Esophagus squamous epithelium (tissue), 5 donors: ENCODE measurements at regions not wholly inside any gene's neighbourhood (a gene's known extent, or its start where the extent isn't known, plus 50 kb on each side); places are given as distances from the start of the nearest gene placed in this dataset.

Source experiments
- DNase-seq: peaks from one replicate; lab custom pipeline; 2025; lab: John Stamatoyannopoulos, UW
- H3K27ac ChIP-seq, 4 donors: fragments of 200-600 bp; sonication (generic); one replicate each; pipeline ENCODE4 v1.5.1; 2016 to 2019; ENCODE audit warnings: mild to moderate bottlenecking in 1 of 4
- H3K27me3 ChIP-seq, 4 donors: fragments of 200-600 bp; sonication (generic); 1 replicate in 3 of 4; 2 replicates in 1 of 4; pipeline versions ENCODE4 v1.5.1 to v1.6.0; 2017 to 2021; ENCODE audit warnings: antibody characterized with exemption in 1 of 4
- H3K36me3 ChIP-seq, 3 donors: fragments of 200-600 bp; sonication (generic); one replicate each; pipeline ENCODE4 v1.5.1; 2016 to 2019
- H3K4me1 ChIP-seq, 3 donors: fragments of 200-600 bp; sonication (generic); one replicate each; pipeline ENCODE4 v1.5.1; 2017 to 2019
- H3K4me3 ChIP-seq, 4 donors: fragments of 200-600 bp; sonication (generic); 1 replicate in 3 of 4; 2 replicates in 1 of 4; pipeline ENCODE4 v1.5.1; 2016 to 2019; ENCODE audit warnings: mild to moderate bottlenecking in 2 of 4, moderate library complexity in 1 of 4
- H3K9me3 ChIP-seq, 3 donors: fragments of 200-600 bp; sonication (generic); one replicate each; pipeline ENCODE4 v1.5.1; 2016 to 2019
- CTCF ChIP-seq, 6 experiments: fragments of 450-650 bp in 4 of 6; fragments of 200-600 bp in 2 of 6; sonication (generic) in 2 of 6; IDR thresholded peaks; one replicate each; pipeline ENCODE4 v1.5.1; 2016 to 2019; ENCODE audit warnings: antibody characterized with exemption in 6 of 6, mild to moderate bottlenecking in 4 of 6, moderate library complexity in 4 of 6
- POLR2A ChIP-seq, 4 donors: fragments of 450-650 bp; IDR thresholded peaks; one replicate each; pipeline ENCODE4 v1.6.1; 2017; ENCODE audit warnings: antibody characterized with exemption in 4 of 4, mild to moderate bottlenecking in 4 of 4, moderate library complexity in 3 of 4
- WGBS, 2 donors: methylation state at CpG; one replicate each; pipeline ENCODE4 v1.1.5; 2018; 5-methylcytosine and 5-hydroxymethylcytosine counted together
- intact Hi-C: fragments of 100-400 bp; cut with DNase I; formaldehyde crosslinking; loops from one replicate; pipeline ENCODE4 v1.15.0; 2022
- donor health status: DM: yes; HTN: yes; CAD: no.

- intact Hi-C loops: no loop called here
- no peak overlapping the region for H3K27ac ChIP-seq
- H3K4me3 ChIP-seq: no peak overlapping the region
- no peaks in the 10 kb centered on the region for H3K36me3 ChIP-seq
- no peaks in the 10 kb centered on the region for H3K4me1 ChIP-seq
- no peaks in the 10 kb centered on the region for H3K9me3 ChIP-seq
- no peaks in the 10 kb centered on the region for H3K27me3 ChIP-seq
- WGBS, 2 donors: 78 to 80% methylated on average over 4 to 5 of the region's 7 CpGs
- TF ChIP-seq CTCF (IDR thresholded peaks at IDR 0.05) (no peak), POLR2A (IDR thresholded peaks at IDR 0.05) (no peak)
- no peak for DNase-seq
Observed at GRCh38 chr20:21632031-21632734, 73.3 kb upstream of the PAX1 start.

GRCh38 chr20:21628800-21629199, 76.7 kb upstream of the PAX1 start:
- H3K27me3 ChIP-seq: peaks cover 0 to 18% (median 0%) of the 10 kb centered on the region in 4 donors
- H3K36me3 ChIP-seq: no peaks in the 10 kb centered on the region
- no peaks in the 10 kb centered on the region for H3K9me3 ChIP-seq
- no peak for DNase-seq
- H3K4me1 ChIP-seq: no peaks in the 10 kb centered on the region
- H3K27ac ChIP-seq: no peak overlapping the region
- 65 to 74% methylated on average over 2 to 3 of the region's 4 CpGs for WGBS, 2 donors
- intact Hi-C loops: no loop called here
- TF ChIP-seq CTCF (IDR thresholded peaks at IDR 0.05) (no peak), POLR2A (IDR thresholded peaks at IDR 0.05) (no peak)
- H3K4me3 ChIP-seq: no peak overlapping the region

- DNase-seq: no peak
- peaks cover 0 to 33% (median 0%) of the 10 kb centered on the region in 4 donors for H3K27me3 ChIP-seq
- 89 to 100% methylated on average over 1 of the region's 1 CpG for WGBS, 2 donors
- no peak overlapping the region for H3K27ac ChIP-seq
- H3K36me3 ChIP-seq: no peaks in the 10 kb centered on the region
- H3K9me3 ChIP-seq: no peaks in the 10 kb centered on the region
- peaks cover 0 to 4% (median 0%) of the 10 kb centered on the region in 3 donors for H3K4me1 ChIP-seq
- no peak overlapping the region for H3K4me3 ChIP-seq
- intact Hi-C loops: no loop called here
- TF ChIP-seq POLR2A (IDR thresholded peaks at IDR 0.05) (no peak), CTCF (IDR thresholded peaks at IDR 0.05) (no peak)
Observed at GRCh38 chr20:21623781-21624094, 81.7 kb upstream of the PAX1 start.

- no peak for DNase-seq
- TF ChIP-seq CTCF (IDR thresholded peaks at IDR 0.05): no peak
- TF ChIP-seq POLR2A (IDR thresholded peaks at IDR 0.05): no peak
- 59 to 64% methylated on average over 2 of the region's 2 CpGs for WGBS, 2 donors
- Histone ChIP-seq H3K27me3 (peaks cover 0 to 35% (median 0%) of the 10 kb centered on the region in 4 donors), H3K27ac (no peak overlapping the region), H3K4me3 (no peak overlapping the region), H3K9me3 (no peaks in the 10 kb centered on the region), H3K4me1 (peaks cover 0 to 4% (median 0%) of the 10 kb centered on the region in 3 donors), H3K36me3 (no peaks in the 10 kb centered on the region)
- intact Hi-C loops: no loop called here
Observed at GRCh38 chr20:21623074-21623780, 82.2 kb upstream of the PAX1 start.

GRCh38 chr20:21622097-21622857, 83.2 kb upstream of the PAX1 start:
- DNase-seq: no peak
- H3K27ac ChIP-seq: no peak overlapping the region
- H3K4me3 ChIP-seq: no peak overlapping the region
- TF ChIP-seq POLR2A (IDR thresholded peaks at IDR 0.05): no peak
- TF ChIP-seq CTCF (IDR thresholded peaks at IDR 0.05): no peak
- WGBS, 2 donors: 44 to 47% methylated on average over 3 of the region's 3 CpGs
- intact Hi-C loops: no loop called here
- peaks cover 0 to 4% (median 0%) of the 10 kb centered on the region in 3 donors for H3K4me1 ChIP-seq
- H3K9me3 ChIP-seq: no peaks in the 10 kb centered on the region
- peaks cover 0 to 35% (median 0%) of the 10 kb centered on the region in 4 donors for H3K27me3 ChIP-seq
- H3K36me3 ChIP-seq: no peaks in the 10 kb centered on the region
